Liver (tissue), 8 donors: ENCODE measurements at regions not wholly inside any gene's neighbourhood (a gene's known extent, or its start where the extent isn't known, plus 50 kb on each side); places are given as distances from the start of the nearest gene placed in this dataset.
A peak's percentile ranks its signal among the peaks of the same experiment; 100 is the strongest.

Source experiments
- DNase-seq: peaks from one replicate; pipeline ENCODE4 v3.0.0-alpha.2; 2017; ENCODE audit warnings: low spot score
- H3K27ac ChIP-seq, 2 donors: one replicate each; pipeline ENCODE4 v1.7.0; 2013; ENCODE audit warnings: inconsistent platforms in 2 of 2, low read length in 2 of 2, control low read depth in 1 of 2, low read depth in 1 of 2, mild to moderate bottlenecking in 1 of 2
- H3K27me3 ChIP-seq, 4 donors: one replicate each; pipeline versions ENCODE4 v1.6.1 to v1.7.0; 2013; ENCODE audit warnings: low read length in 3 of 4, inconsistent platforms in 1 of 4, mild to moderate bottlenecking in 1 of 4, moderate library complexity in 1 of 4; ENCODE audit not compliant: control insufficient read depth in 4 of 4, insufficient read depth in 4 of 4
- H3K36me3 ChIP-seq, 4 donors: one replicate each; pipeline versions ENCODE4 v1.6.1 to v1.7.0; 2013; ENCODE audit warnings: low read length in 3 of 4, mild to moderate bottlenecking in 3 of 4, low read depth in 1 of 4, moderate library complexity in 1 of 4; ENCODE audit not compliant: control insufficient read depth in 4 of 4, insufficient read depth in 3 of 4
- H3K4me1 ChIP-seq, 4 donors: one replicate each; pipeline versions ENCODE4 v1.6.1 to v1.7.0; 2013; ENCODE audit warnings: low read length in 3 of 4, mild to moderate bottlenecking in 3 of 4, moderate library complexity in 1 of 4; ENCODE audit not compliant: control insufficient read depth in 4 of 4, insufficient read depth in 4 of 4
- H3K4me3 ChIP-seq, 3 donors: one replicate each; pipeline versions ENCODE4 v1.6.1 to v1.7.0; 2013; ENCODE audit warnings: low read length in 3 of 3, control low read depth in 1 of 3, low read depth in 1 of 3, mild to moderate bottlenecking in 1 of 3
- H3K9ac ChIP-seq, 2 donors: one replicate each; pipeline ENCODE4 v1.7.0; 2013; ENCODE audit warnings: low read length in 2 of 2, mild to moderate bottlenecking in 2 of 2, moderate library complexity in 2 of 2, control low read depth in 1 of 2, low read depth in 1 of 2
- H3K9me3 ChIP-seq, 4 donors: one replicate each; pipeline versions ENCODE4 v1.6.1 to v1.7.0; 2013; ENCODE audit warnings: low read length in 3 of 4; ENCODE audit not compliant: control insufficient read depth in 4 of 4
- EGR1 ChIP-seq, 2 donors: IDR thresholded peaks; 2 replicates each; pipeline ENCODE4 v1.6.1; 2016 to 2018; ENCODE audit warnings: antibody characterized with exemption in 2 of 2, low read depth in 2 of 2
- GABPA ChIP-seq, 2 donors: IDR thresholded peaks in 1 of 2; conservative IDR thresholded peaks in 1 of 2; 2 replicates each; pipeline ENCODE4 v1.6.1; 2016; ENCODE audit warnings: antibody characterized with exemption in 2 of 2, mild to moderate bottlenecking in 1 of 2, moderate library complexity in 1 of 2
- HNF4G ChIP-seq: IDR thresholded peaks from 2 replicates; pipeline ENCODE4 v1.6.1; 2016; ENCODE audit warnings: antibody characterized with exemption
- JUND ChIP-seq, 2 donors: IDR thresholded peaks; 2 replicates each; pipeline ENCODE4 v1.6.1; 2016; ENCODE audit warnings: antibody characterized with exemption in 2 of 2
- NR2F2 ChIP-seq: IDR thresholded peaks from 2 replicates; pipeline ENCODE4 v1.6.1; 2016; ENCODE audit warnings: antibody characterized with exemption
- RAD21 ChIP-seq, 2 donors: IDR thresholded peaks; 2 replicates each; pipeline ENCODE4 v1.6.1; 2016; ENCODE audit warnings: antibody characterized with exemption in 2 of 2, mild to moderate bottlenecking in 2 of 2
- RXRA ChIP-seq, 2 donors: IDR thresholded peaks; 2 replicates each; pipeline ENCODE4 v1.6.1; 2017 to 2018; ENCODE audit warnings: antibody characterized with exemption in 2 of 2, mild to moderate bottlenecking in 1 of 2
- WGBS: extraction: QIAGEN DNeasy Blood & Tissue Kit; methylation state at CpG from one replicate; pipeline ENCODE4 v1.1.7; 2013; 5-methylcytosine and 5-hydroxymethylcytosine counted together
- TF ChIP-seq, protein P1 (sequence below): IDR thresholded peaks from 2 replicates; pipeline ENCODE4 v1.6.1; 2016; ENCODE audit warnings: antibody characterized with exemption
- TF ChIP-seq, protein P2 (sequence below): IDR thresholded peaks from 2 replicates; pipeline ENCODE4 v1.6.1; 2016; ENCODE audit warnings: antibody characterized with exemption, mild to moderate bottlenecking
- TF ChIP-seq, protein P3 (sequence below): fragments of 150-350 bp; IDR thresholded peaks from 2 replicates; pipeline ENCODE4 v1.5.1; 2017; ENCODE audit warnings: improper control_type of control experiment, low read depth, low read length; ENCODE audit not compliant: missing input control
- TF ChIP-seq, protein P4 (sequence below): IDR thresholded peaks from 2 replicates; pipeline ENCODE4 v1.6.1; 2016; ENCODE audit warnings: antibody characterized with exemption
- donor health status: healthy.
- donor health status: healthy.
- donor health status: healthy.
- donor health status: healthy.
- donor health status: healthy.

DNA sequence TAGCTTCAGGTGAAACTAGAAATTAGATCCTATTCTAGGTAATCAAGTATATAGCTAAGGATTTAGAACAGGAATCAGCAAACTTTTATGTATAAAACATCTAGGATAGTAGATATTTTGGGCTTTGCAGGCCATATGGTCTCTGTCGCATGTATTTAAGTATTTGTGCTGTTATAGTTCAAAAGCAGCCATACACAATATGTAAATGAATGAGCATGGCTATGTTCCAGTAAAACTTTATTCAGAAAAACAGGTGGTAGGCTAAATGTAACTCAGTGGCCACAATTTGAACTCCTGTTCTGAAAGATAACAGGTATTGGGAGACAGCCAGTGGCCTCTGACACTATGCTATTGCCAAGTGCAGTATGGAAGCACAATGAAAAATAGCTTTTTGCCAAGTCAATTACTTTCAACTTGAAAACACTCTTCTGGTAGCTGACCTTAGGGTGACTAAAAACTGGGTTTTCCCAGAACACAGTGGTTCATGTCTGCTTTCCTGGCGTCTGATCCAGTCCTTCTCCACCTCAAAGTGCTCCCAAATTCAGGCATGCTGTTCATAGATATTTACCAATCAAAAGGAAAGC lies 304.7 kb upstream of the SYT4 start:
- peak; percentile 41 for TF ChIP-seq NR2F2
- TF ChIP-seq RXRA (IDR thresholded peaks at IDR 0.05), result peak in 1 of 2 donors; percentile 15
- TF ChIP-seq, protein P1, sequence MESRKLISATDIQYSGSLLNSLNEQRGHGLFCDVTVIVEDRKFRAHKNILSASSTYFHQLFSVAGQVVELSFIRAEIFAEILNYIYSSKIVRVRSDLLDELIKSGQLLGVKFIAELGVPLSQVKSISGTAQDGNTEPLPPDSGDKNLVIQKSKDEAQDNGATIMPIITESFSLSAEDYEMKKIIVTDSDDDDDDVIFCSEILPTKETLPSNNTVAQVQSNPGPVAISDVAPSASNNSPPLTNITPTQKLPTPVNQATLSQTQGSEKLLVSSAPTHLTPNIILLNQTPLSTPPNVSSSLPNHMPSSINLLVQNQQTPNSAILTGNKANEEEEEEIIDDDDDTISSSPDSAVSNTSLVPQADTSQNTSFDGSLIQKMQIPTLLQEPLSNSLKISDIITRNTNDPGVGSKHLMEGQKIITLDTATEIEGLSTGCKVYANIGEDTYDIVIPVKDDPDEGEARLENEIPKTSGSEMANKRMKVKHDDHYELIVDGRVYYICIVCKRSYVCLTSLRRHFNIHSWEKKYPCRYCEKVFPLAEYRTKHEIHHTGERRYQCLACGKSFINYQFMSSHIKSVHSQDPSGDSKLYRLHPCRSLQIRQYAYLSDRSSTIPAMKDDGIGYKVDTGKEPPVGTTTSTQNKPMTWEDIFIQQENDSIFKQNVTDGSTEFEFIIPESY, result no peak
- H3K9ac ChIP-seq, result no peak overlapping the region
- no peaks in the 10 kb centered on the region for H3K9me3 ChIP-seq
- H3K27ac ChIP-seq, result no peak overlapping the region
- H3K4me3 ChIP-seq, result no peak overlapping the region
- H3K27me3 ChIP-seq, result no peaks in the 10 kb centered on the region
- H3K36me3 ChIP-seq, result no peaks in the 10 kb centered on the region
- peaks cover 0 to 6% (median 0%) of the 10 kb centered on the region in 4 donors for H3K4me1 ChIP-seq
- WGBS, result 59% methylated on average over 2 of the region's 2 CpGs
- DNase-seq, result no peak

DNA sequence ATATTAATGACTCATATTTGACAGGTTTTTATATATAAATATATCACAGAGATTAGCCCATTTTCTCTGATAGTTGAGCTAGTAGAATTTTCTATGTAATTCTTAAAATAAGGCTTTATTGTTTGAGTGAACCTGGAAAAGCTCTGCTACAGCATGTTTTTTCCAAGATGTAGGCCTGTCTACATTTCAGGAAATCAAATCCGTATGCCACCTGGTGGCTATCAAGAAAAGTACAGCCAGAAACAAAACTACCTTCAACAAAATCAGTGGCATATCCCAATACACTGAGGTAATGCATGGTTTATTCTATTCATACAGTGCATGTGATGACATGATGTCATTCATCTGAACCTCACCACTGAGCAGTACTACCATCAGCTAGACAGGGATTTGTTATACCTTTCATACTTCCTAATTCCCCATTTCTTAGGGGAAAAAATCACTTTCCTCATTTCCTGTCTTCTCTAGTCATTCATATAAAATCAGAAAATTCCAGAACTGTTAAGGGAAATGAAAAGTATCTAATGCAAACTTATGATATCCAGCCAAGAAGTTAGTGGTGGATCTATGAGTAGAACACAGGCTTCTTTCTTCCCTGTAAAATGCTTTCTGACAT lies 310.4 kb upstream of the SYT4 start:
- Histone ChIP-seq H3K9ac (no peak overlapping the region), H3K9me3 (no peaks in the 10 kb centered on the region), H3K4me3 (no peak overlapping the region), H3K36me3 (no peaks in the 10 kb centered on the region), H3K27me3 (no peaks in the 10 kb centered on the region), H3K27ac (no peak overlapping the region), H3K4me1 (peaks cover 0 to 3% (median 0%) of the 10 kb centered on the region in 4 donors)
- no peak for DNase-seq
- WGBS, result 0% methylated on average over 1 of the region's 1 CpG
- TF ChIP-seq, protein P2, sequence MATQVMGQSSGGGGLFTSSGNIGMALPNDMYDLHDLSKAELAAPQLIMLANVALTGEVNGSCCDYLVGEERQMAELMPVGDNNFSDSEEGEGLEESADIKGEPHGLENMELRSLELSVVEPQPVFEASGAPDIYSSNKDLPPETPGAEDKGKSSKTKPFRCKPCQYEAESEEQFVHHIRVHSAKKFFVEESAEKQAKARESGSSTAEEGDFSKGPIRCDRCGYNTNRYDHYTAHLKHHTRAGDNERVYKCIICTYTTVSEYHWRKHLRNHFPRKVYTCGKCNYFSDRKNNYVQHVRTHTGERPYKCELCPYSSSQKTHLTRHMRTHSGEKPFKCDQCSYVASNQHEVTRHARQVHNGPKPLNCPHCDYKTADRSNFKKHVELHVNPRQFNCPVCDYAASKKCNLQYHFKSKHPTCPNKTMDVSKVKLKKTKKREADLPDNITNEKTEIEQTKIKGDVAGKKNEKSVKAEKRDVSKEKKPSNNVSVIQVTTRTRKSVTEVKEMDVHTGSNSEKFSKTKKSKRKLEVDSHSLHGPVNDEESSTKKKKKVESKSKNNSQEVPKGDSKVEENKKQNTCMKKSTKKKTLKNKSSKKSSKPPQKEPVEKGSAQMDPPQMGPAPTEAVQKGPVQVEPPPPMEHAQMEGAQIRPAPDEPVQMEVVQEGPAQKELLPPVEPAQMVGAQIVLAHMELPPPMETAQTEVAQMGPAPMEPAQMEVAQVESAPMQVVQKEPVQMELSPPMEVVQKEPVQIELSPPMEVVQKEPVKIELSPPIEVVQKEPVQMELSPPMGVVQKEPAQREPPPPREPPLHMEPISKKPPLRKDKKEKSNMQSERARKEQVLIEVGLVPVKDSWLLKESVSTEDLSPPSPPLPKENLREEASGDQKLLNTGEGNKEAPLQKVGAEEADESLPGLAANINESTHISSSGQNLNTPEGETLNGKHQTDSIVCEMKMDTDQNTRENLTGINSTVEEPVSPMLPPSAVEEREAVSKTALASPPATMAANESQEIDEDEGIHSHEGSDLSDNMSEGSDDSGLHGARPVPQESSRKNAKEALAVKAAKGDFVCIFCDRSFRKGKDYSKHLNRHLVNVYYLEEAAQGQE, result no peak
- TF ChIP-seq, protein P3, sequence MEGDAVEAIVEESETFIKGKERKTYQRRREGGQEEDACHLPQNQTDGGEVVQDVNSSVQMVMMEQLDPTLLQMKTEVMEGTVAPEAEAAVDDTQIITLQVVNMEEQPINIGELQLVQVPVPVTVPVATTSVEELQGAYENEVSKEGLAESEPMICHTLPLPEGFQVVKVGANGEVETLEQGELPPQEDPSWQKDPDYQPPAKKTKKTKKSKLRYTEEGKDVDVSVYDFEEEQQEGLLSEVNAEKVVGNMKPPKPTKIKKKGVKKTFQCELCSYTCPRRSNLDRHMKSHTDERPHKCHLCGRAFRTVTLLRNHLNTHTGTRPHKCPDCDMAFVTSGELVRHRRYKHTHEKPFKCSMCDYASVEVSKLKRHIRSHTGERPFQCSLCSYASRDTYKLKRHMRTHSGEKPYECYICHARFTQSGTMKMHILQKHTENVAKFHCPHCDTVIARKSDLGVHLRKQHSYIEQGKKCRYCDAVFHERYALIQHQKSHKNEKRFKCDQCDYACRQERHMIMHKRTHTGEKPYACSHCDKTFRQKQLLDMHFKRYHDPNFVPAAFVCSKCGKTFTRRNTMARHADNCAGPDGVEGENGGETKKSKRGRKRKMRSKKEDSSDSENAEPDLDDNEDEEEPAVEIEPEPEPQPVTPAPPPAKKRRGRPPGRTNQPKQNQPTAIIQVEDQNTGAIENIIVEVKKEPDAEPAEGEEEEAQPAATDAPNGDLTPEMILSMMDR, result peak; percentile 81
- TF ChIP-seq RAD21 (IDR thresholded peaks at IDR 0.05), result peak; percentile 75 to 83

DNA sequence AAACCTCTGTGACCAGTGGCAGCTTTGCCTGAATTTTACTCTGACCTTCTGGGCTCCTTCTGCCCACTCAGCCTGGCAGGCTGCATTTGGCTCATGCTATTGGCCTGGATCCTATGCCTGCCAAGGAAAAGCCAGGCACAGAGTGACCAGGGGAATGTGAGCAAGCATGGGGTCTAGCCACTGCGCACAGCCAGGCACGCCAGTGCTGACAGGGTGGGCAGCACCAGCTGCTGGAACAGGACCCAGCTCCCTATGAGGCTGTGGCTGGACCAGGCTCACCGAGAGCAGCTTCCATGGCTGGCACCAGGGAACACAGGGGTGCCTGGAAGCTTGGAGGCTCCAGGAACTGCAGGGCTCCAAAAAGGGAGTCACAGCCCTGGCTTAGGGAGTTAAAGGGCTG lies 311.5 kb upstream of the SYT4 start:
- WGBS, result 90% methylated on average over 3 of the region's 3 CpGs
- DNase-seq, result no peak

More for the DNA sequence above, 311.5 kb upstream of the SYT4 start:
- no peaks in the 10 kb centered on the region for H3K27me3 ChIP-seq
- H3K4me1 ChIP-seq, result peaks cover 0 to under 1% (median 0%) of the 10 kb centered on the region in 4 donors
- no peaks in the 10 kb centered on the region for H3K9me3 ChIP-seq
- H3K9ac ChIP-seq, result no peak overlapping the region
- TF ChIP-seq, protein P1, result no peak
- TF ChIP-seq, protein P3, result no peak
- TF ChIP-seq EGR1 (IDR thresholded peaks at IDR 0.05; ENCODE audit: low read depth in 2 of 2), result no peak
- TF ChIP-seq, protein P4, sequence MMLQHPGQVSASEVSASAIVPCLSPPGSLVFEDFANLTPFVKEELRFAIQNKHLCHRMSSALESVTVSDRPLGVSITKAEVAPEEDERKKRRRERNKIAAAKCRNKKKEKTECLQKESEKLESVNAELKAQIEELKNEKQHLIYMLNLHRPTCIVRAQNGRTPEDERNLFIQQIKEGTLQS, result no peak
- TF ChIP-seq HNF4G, result no peak
- TF ChIP-seq GABPA (IDR thresholded peaks at IDR 0.05 in 1 of 2, conservative IDR thresholded peaks at IDR 0.05 in 1 of 2), result no peak
- TF ChIP-seq JUND (IDR thresholded peaks at IDR 0.05), result no peak
- H3K27ac ChIP-seq, result no peak overlapping the region
- no peaks in the 10 kb centered on the region for H3K36me3 ChIP-seq
- no peak overlapping the region for H3K4me3 ChIP-seq
